ENCODE measurements at regions not wholly inside any gene's neighbourhood (a gene's known extent, or its start where the extent isn't known, plus 50 kb on each side); places are given as distances from the start of the nearest gene placed in this dataset.

GRCh38 chr22:25395915-25396314 lies 168.6 kb upstream of the GRK3 start:
- Mint-ChIP-seq H3K4me1 (peaks cover 7% of the 10 kb centered on the region; the same call in 2 of the 3 replicates), H3K27ac (no peak overlapping the region), H3K4me3 (no peak overlapping the region), H3K36me3 (ENCODE audit: low read depth) (peaks cover 6% of the 10 kb centered on the region; the same call in 2 of the 3 replicates), H3K9me3 (no peaks in the 10 kb centered on the region), H3K27me3 (ENCODE audit: insufficient read depth, low read depth, poor library complexity) (peaks cover 10% of the 10 kb centered on the region)
- Histone ChIP-seq H3K4me2 (no peak overlapping the region), H3K4me3 (no peak overlapping the region), H2AFZ (no peak overlapping the region), H3F3A (replicated peaks; ENCODE audit: low read depth) (no peaks in the 10 kb centered on the region), H3K9me2 (ENCODE audit: insufficient read depth) (no peaks in the 10 kb centered on the region; the same call in 1 of the 2 replicates), H3K27ac (ENCODE audit: low read depth) (no peak overlapping the region), H4K20me1 (replicated peaks; ENCODE audit: insufficient read depth) (peaks cover 31% of the 10 kb centered on the region), H3K36me3 (ENCODE audit: insufficient read depth) (no peaks in the 10 kb centered on the region), H3K79me2 (replicated peaks; ENCODE audit: insufficient read depth) (peaks cover 87% of the 10 kb centered on the region), H3K4me1 (ENCODE audit: insufficient read depth) (no peaks in the 10 kb centered on the region), H3K27me3 (ENCODE audit: insufficient read depth) (no peaks in the 10 kb centered on the region)
- ATAC-seq (no peak), DNase-seq (ENCODE audit: low spot score) (no peak)
- no peak for TF ChIP-seq ZNF114 (CRISPR knock-in tag; IDR thresholded peaks at IDR 0.05)
- no peak for TF ChIP-seq ZNF331 (CRISPR knock-in tag; IDR thresholded peaks at IDR 0.05; ENCODE audit: low read depth)
- TF ChIP-seq EZH2 (IDR thresholded peaks at IDR 0.05; ENCODE audit: low read depth, unreplicated experiment): no peak
- no peak for TF ChIP-seq CREB1 (CRISPR knock-in tag; IDR thresholded peaks at IDR 0.05; ENCODE audit: low read depth)
- TF ChIP-seq JUNB (IDR thresholded peaks at IDR 0.05; ENCODE audit: unreplicated experiment): no peak
- TF ChIP-seq, protein P1, sequence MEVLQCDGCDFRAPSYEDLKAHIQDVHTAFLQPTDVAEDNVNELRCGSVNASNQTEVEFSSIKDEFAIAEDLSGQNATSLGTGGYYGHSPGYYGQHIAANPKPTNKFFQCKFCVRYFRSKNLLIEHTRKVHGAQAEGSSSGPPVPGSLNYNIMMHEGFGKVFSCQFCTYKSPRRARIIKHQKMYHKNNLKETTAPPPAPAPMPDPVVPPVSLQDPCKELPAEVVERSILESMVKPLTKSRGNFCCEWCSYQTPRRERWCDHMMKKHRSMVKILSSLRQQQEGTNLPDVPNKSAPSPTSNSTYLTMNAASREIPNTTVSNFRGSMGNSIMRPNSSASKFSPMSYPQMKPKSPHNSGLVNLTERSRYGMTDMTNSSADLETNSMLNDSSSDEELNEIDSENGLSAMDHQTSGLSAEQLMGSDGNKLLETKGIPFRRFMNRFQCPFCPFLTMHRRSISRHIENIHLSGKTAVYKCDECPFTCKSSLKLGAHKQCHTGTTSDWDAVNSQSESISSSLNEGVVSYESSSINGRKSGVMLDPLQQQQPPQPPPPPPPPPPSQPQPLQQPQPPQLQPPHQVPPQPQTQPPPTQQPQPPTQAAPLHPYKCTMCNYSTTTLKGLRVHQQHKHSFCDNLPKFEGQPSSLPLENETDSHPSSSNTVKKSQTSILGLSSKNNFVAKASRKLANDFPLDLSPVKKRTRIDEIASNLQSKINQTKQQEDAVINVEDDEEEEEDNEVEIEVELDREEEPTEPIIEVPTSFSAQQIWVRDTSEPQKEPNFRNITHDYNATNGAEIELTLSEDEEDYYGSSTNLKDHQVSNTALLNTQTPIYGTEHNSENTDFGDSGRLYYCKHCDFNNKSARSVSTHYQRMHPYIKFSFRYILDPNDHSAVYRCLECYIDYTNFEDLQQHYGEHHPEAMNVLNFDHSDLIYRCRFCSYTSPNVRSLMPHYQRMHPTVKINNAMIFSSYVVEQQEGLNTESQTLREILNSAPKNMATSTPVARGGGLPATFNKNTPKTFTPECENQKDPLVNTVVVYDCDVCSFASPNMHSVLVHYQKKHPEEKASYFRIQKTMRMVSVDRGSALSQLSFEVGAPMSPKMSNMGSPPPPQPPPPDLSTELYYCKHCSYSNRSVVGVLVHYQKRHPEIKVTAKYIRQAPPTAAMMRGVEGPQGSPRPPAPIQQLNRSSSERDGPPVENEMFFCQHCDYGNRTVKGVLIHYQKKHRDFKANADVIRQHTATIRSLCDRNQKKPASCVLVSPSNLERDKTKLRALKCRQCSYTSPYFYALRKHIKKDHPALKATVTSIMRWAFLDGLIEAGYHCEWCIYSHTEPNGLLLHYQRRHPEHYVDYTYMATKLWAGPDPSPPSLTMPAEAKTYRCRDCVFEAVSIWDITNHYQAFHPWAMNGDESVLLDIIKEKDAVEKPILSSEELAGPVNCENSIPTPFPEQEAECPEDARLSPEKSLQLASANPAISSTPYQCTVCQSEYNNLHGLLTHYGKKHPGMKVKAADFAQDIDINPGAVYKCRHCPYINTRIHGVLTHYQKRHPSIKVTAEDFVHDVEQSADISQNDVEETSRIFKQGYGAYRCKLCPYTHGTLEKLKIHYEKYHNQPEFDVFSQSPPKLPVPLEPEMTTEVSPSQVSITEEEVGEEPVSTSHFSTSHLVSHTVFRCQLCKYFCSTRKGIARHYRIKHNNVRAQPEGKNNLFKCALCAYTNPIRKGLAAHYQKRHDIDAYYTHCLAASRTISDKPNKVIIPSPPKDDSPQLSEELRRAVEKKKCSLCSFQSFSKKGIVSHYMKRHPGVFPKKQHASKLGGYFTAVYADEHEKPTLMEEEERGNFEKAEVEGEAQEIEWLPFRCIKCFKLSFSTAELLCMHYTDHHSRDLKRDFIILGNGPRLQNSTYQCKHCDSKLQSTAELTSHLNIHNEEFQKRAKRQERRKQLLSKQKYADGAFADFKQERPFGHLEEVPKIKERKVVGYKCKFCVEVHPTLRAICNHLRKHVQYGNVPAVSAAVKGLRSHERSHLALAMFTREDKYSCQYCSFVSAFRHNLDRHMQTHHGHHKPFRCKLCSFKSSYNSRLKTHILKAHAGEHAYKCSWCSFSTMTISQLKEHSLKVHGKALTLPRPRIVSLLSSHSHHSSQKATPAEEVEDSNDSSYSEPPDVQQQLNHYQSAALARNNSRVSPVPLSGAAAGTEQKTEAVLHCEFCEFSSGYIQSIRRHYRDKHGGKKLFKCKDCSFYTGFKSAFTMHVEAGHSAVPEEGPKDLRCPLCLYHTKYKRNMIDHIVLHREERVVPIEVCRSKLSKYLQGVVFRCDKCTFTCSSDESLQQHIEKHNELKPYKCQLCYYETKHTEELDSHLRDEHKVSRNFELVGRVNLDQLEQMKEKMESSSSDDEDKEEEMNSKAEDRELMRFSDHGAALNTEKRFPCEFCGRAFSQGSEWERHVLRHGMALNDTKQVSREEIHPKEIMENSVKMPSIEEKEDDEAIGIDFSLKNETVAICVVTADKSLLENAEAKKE (CRISPR knock-in tag; IDR thresholded peaks at IDR 0.05): no peak
- no peak for TF ChIP-seq ETS1 (IDR thresholded peaks at IDR 0.05)
- TF ChIP-seq STAT1 (IDR thresholded peaks at IDR 0.05; ENCODE audit: unreplicated experiment): no peak

Measured in GM23338 (cell line).